Liver (tissue), 8 donors: ENCODE measurements at regions not wholly inside any gene's neighbourhood (a gene's known extent, or its start where the extent isn't known, plus 50 kb on each side); places are given as distances from the start of the nearest gene placed in this dataset.

Experiments
- DNase-seq: peaks from one replicate; pipeline ENCODE4 v3.0.0-alpha.2; 2017; ENCODE audit warnings: low spot score
- H3K27ac ChIP-seq, 2 donors: one replicate each; pipeline ENCODE4 v1.7.0; 2013; ENCODE audit warnings: inconsistent platforms in 2 of 2, low read length in 2 of 2, control low read depth in 1 of 2, low read depth in 1 of 2, mild to moderate bottlenecking in 1 of 2
- H3K27me3 ChIP-seq, 4 donors: one replicate each; pipeline versions ENCODE4 v1.6.1 to v1.7.0; 2013; ENCODE audit warnings: low read length in 3 of 4, inconsistent platforms in 1 of 4, mild to moderate bottlenecking in 1 of 4, moderate library complexity in 1 of 4; ENCODE audit not compliant: control insufficient read depth in 4 of 4, insufficient read depth in 4 of 4
- H3K36me3 ChIP-seq, 4 donors: one replicate each; pipeline versions ENCODE4 v1.6.1 to v1.7.0; 2013; ENCODE audit warnings: low read length in 3 of 4, mild to moderate bottlenecking in 3 of 4, low read depth in 1 of 4, moderate library complexity in 1 of 4; ENCODE audit not compliant: control insufficient read depth in 4 of 4, insufficient read depth in 3 of 4
- H3K4me1 ChIP-seq, 4 donors: one replicate each; pipeline versions ENCODE4 v1.6.1 to v1.7.0; 2013; ENCODE audit warnings: low read length in 3 of 4, mild to moderate bottlenecking in 3 of 4, moderate library complexity in 1 of 4; ENCODE audit not compliant: control insufficient read depth in 4 of 4, insufficient read depth in 4 of 4
- H3K4me3 ChIP-seq, 3 donors: one replicate each; pipeline versions ENCODE4 v1.6.1 to v1.7.0; 2013; ENCODE audit warnings: low read length in 3 of 3, control low read depth in 1 of 3, low read depth in 1 of 3, mild to moderate bottlenecking in 1 of 3
- H3K9ac ChIP-seq, 2 donors: one replicate each; pipeline ENCODE4 v1.7.0; 2013; ENCODE audit warnings: low read length in 2 of 2, mild to moderate bottlenecking in 2 of 2, moderate library complexity in 2 of 2, control low read depth in 1 of 2, low read depth in 1 of 2
- H3K9me3 ChIP-seq, 4 donors: one replicate each; pipeline versions ENCODE4 v1.6.1 to v1.7.0; 2013; ENCODE audit warnings: low read length in 3 of 4; ENCODE audit not compliant: control insufficient read depth in 4 of 4
- CTCF ChIP-seq: fragments of 150-350 bp; IDR thresholded peaks from 2 replicates; pipeline ENCODE4 v1.5.1; 2017; ENCODE audit warnings: improper control_type of control experiment, low read depth, low read length; ENCODE audit not compliant: missing input control
- EGR1 ChIP-seq, 2 donors: IDR thresholded peaks; 2 replicates each; pipeline ENCODE4 v1.6.1; 2016 to 2018; ENCODE audit warnings: antibody characterized with exemption in 2 of 2, low read depth in 2 of 2
- FOXA1 ChIP-seq: IDR thresholded peaks from 2 replicates; pipeline ENCODE4 v1.6.1; 2016; ENCODE audit warnings: antibody characterized with exemption
- FOXA2 ChIP-seq: IDR thresholded peaks from 2 replicates; pipeline ENCODE4 v1.6.1; 2016; ENCODE audit warnings: antibody characterized with exemption
- GABPA ChIP-seq, 2 donors: IDR thresholded peaks in 1 of 2; conservative IDR thresholded peaks in 1 of 2; 2 replicates each; pipeline ENCODE4 v1.6.1; 2016; ENCODE audit warnings: antibody characterized with exemption in 2 of 2, mild to moderate bottlenecking in 1 of 2, moderate library complexity in 1 of 2
- HNF4A ChIP-seq, 2 donors: conservative IDR thresholded peaks; 2 replicates each; pipeline ENCODE4 v1.6.1; 2016; ENCODE audit warnings: antibody characterized with exemption in 2 of 2, mild to moderate bottlenecking in 2 of 2
- HNF4G ChIP-seq: IDR thresholded peaks from 2 replicates; pipeline ENCODE4 v1.6.1; 2016; ENCODE audit warnings: antibody characterized with exemption
- JUND ChIP-seq, 2 donors: IDR thresholded peaks; 2 replicates each; pipeline ENCODE4 v1.6.1; 2016; ENCODE audit warnings: antibody characterized with exemption in 2 of 2
- MAX ChIP-seq: IDR thresholded peaks from 2 replicates; pipeline ENCODE4 v1.6.1; 2016; ENCODE audit warnings: antibody characterized with exemption
- NR2F2 ChIP-seq: IDR thresholded peaks from 2 replicates; pipeline ENCODE4 v1.6.1; 2016; ENCODE audit warnings: antibody characterized with exemption
- RAD21 ChIP-seq, 2 donors: IDR thresholded peaks; 2 replicates each; pipeline ENCODE4 v1.6.1; 2016; ENCODE audit warnings: antibody characterized with exemption in 2 of 2, mild to moderate bottlenecking in 2 of 2
- REST ChIP-seq: IDR thresholded peaks from 2 replicates; pipeline ENCODE4 v1.6.1; 2016; ENCODE audit warnings: antibody characterized with exemption, mild to moderate bottlenecking
- RXRA ChIP-seq, 2 donors: IDR thresholded peaks; 2 replicates each; pipeline ENCODE4 v1.6.1; 2017 to 2018; ENCODE audit warnings: antibody characterized with exemption in 2 of 2, mild to moderate bottlenecking in 1 of 2
- SP1 ChIP-seq: IDR thresholded peaks from 2 replicates; pipeline ENCODE4 v1.6.1; 2018; ENCODE audit warnings: antibody characterized with exemption, mild to moderate bottlenecking
- TAF1 ChIP-seq: conservative IDR thresholded peaks from 2 replicates; pipeline ENCODE4 v1.6.1; 2016; ENCODE audit warnings: antibody characterized with exemption, mild to moderate bottlenecking
- YY1 ChIP-seq: IDR thresholded peaks from 2 replicates; pipeline ENCODE4 v1.6.1; 2016; ENCODE audit warnings: antibody characterized with exemption, mild to moderate bottlenecking
- ZBTB33 ChIP-seq: IDR thresholded peaks from 2 replicates; pipeline ENCODE4 v1.6.1; 2016; ENCODE audit warnings: antibody characterized with exemption
- WGBS: extraction: QIAGEN DNeasy Blood & Tissue Kit; methylation state at CpG from one replicate; pipeline ENCODE4 v1.1.7; 2013; 5-methylcytosine and 5-hydroxymethylcytosine counted together
- TF ChIP-seq, protein P1 (sequence below): IDR thresholded peaks from 2 replicates; pipeline ENCODE4 v1.6.1; 2016; ENCODE audit warnings: antibody characterized with exemption
- donor health status: healthy.
- donor health status: healthy.
- donor health status: healthy.
- donor health status: healthy.
- donor health status: healthy.

- H3K9me3 ChIP-seq = no peaks in the 10 kb centered on the region
- TF ChIP-seq NR2F2 (no peak), RAD21 (IDR thresholded peaks at IDR 0.05) (no peak), SP1 (no peak), MAX (no peak), HNF4A (conservative IDR thresholded peaks at IDR 0.05) (no peak), JUND (IDR thresholded peaks at IDR 0.05) (no peak)
- 79% methylated on average over 5 of the region's 5 CpGs for WGBS
These were observed 128.9 kb upstream of the DCLK2 start for GRCh38 chr4:149949381-149949780.

DNA sequence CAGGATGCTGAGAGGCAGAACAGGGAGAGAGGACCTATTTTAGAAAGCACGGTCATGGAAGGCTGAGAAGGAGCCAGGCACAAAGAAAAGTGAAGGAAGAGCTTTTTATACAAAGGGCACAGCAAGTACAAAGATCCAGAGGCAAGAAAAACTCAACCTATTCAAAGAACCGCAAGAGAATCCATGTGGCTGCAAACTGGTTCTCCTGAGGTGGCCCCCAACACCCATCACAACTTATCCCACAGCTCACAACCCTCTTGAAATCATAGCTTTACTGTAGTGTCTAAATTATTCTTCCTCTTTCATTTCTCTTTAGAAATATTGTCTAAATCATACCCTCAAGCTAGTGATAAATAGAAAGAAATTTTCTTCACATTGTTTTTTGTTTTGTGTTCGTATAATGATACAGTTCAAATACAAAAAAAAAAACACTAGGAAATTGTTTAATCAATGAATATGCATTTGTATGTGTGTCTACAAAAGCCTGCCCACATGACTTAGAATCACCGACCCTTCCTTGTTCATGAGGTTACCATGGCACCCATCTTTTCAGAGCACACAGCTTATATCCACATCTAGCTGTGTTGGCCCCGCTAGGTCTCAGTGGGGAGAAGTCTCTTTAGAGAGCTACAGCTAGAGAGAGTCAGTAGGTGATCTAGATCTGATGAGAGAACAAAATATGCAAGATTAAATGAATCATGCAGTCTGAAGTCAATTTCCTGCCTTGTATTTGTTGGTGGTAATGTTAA, 126.9 kb upstream of the DCLK2 start:
- Histone ChIP-seq H3K36me3 (no peaks in the 10 kb centered on the region), H3K27ac (no peak overlapping the region), H3K27me3 (no peaks in the 10 kb centered on the region), H3K9ac (no peak overlapping the region), H3K4me1 (no peaks in the 10 kb centered on the region), H3K4me3 (no peak overlapping the region), H3K9me3 (no peaks in the 10 kb centered on the region)
- 84% methylated on average over 5 of the region's 5 CpGs for WGBS
- no peak for TF ChIP-seq YY1
- no peak for TF ChIP-seq RXRA (IDR thresholded peaks at IDR 0.05)
- no peak for TF ChIP-seq CTCF
- no peak for TF ChIP-seq ZBTB33
- no peak for TF ChIP-seq HNF4A (conservative IDR thresholded peaks at IDR 0.05)
- TF ChIP-seq RAD21 (IDR thresholded peaks at IDR 0.05) = no peak
- no peak for TF ChIP-seq EGR1 (IDR thresholded peaks at IDR 0.05; ENCODE audit: low read depth in 2 of 2)
- no peak for TF ChIP-seq HNF4G
- no peak for TF ChIP-seq SP1
- TF ChIP-seq REST = no peak
- no peak for TF ChIP-seq GABPA (IDR thresholded peaks at IDR 0.05 in 1 of 2, conservative IDR thresholded peaks at IDR 0.05 in 1 of 2)
- no peak for TF ChIP-seq TAF1
- TF ChIP-seq, protein P1, sequence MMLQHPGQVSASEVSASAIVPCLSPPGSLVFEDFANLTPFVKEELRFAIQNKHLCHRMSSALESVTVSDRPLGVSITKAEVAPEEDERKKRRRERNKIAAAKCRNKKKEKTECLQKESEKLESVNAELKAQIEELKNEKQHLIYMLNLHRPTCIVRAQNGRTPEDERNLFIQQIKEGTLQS = no peak
- no peak for TF ChIP-seq JUND (IDR thresholded peaks at IDR 0.05)
- TF ChIP-seq MAX = no peak
- no peak for TF ChIP-seq NR2F2
- TF ChIP-seq FOXA1 = no peak
- TF ChIP-seq FOXA2 = no peak
- DNase-seq = no peak

More at GRCh38 chr4:149949381-149949780, 128.9 kb upstream of the DCLK2 start:
- DNase-seq = no peak
- no peaks in the 10 kb centered on the region for H3K36me3 ChIP-seq
- H3K9ac ChIP-seq = no peak overlapping the region
- no peak overlapping the region for H3K4me3 ChIP-seq
- H3K4me1 ChIP-seq = no peaks in the 10 kb centered on the region
- H3K27me3 ChIP-seq = no peaks in the 10 kb centered on the region
- no peak overlapping the region for H3K27ac ChIP-seq
